CD4-positive, alpha-beta memory T cell (primary cell): ENCODE measurements at regions not wholly inside any gene's neighbourhood (a gene's known extent, or its start where the extent isn't known, plus 50 kb on each side); places are given as distances from the start of the nearest gene placed in this dataset.

ENCODE experiments used
- CTCF ChIA-PET: fragments of 350-600 bp; sonication (Branson Sonifier 250); formaldehyde crosslinking; loops from one replicate; lab custom pipeline; 2021; ENCODE audit warnings: inconsistent platforms; ENCODE audit not compliant: partially characterized antibody; lab: Charles Lee
- POLR2A ChIA-PET: fragments of 350-600 bp; sonication (Branson Sonifier 250); formaldehyde crosslinking; loops from one replicate; lab custom pipeline; 2021; ENCODE audit not compliant: partially characterized antibody; lab: Charles Lee
- DNase-seq, 5 donors: peaks; one replicate each; pipeline versions ENCODE4 v3.0.0 to v3.0.0-alpha.2; 2020 to 2022; ENCODE audit warnings: mixed read lengths in 1 of 5
- H3K27ac ChIP-seq: one replicate; pipeline ENCODE4 v1.7.0; 2013; ENCODE audit warnings: low read depth, low read length
- H3K27me3 ChIP-seq: 2 replicates; pipeline ENCODE4 v1.7.0; 2013; ENCODE audit warnings: mild to moderate bottlenecking, low read length, moderate library complexity; ENCODE audit not compliant: insufficient read depth
- H3K36me3 ChIP-seq: 2 replicates; pipeline ENCODE4 v1.7.0; 2013; ENCODE audit warnings: mild to moderate bottlenecking, low read length, moderate library complexity; ENCODE audit not compliant: insufficient read depth
- H3K4me1 ChIP-seq: 2 replicates; pipeline ENCODE4 v1.7.0; 2013; ENCODE audit warnings: mild to moderate bottlenecking, low read length, moderate library complexity; ENCODE audit not compliant: insufficient read depth
- H3K4me3 ChIP-seq, 2 donors: one replicate each; pipeline ENCODE4 v1.7.0; 2013; ENCODE audit warnings: low read length in 2 of 2, mild to moderate bottlenecking in 1 of 2
- H3K9me3 ChIP-seq, 2 donors: one replicate each; pipeline ENCODE4 v1.7.0; 2013; ENCODE audit warnings: low read length in 2 of 2, control low read depth in 1 of 2; ENCODE audit not compliant: control insufficient read depth in 1 of 2
- H3K27ac Mint-ChIP-seq, 7 donors: one replicate each; pipeline ENCODE4 v1.8.0; 2020 to 2021; ENCODE audit warnings: mixed read lengths in 7 of 7, mild to moderate bottlenecking in 6 of 7, inconsistent platforms in 3 of 7, moderate library complexity in 3 of 7
- H3K27me3 Mint-ChIP-seq, 2 donors: one replicate each; pipeline ENCODE4 v1.8.0; 2020 to 2021; ENCODE audit warnings: mixed read lengths in 2 of 2
- H3K36me3 Mint-ChIP-seq, 2 donors: one replicate each; pipeline ENCODE4 v1.8.0; 2020 to 2021; ENCODE audit warnings: mixed read lengths in 2 of 2, inconsistent platforms in 1 of 2, mild to moderate bottlenecking in 1 of 2
- H3K4me1 Mint-ChIP-seq, 4 donors: one replicate each; pipeline ENCODE4 v1.8.0; 2020 to 2021; ENCODE audit warnings: mixed read lengths in 4 of 4, mild to moderate bottlenecking in 1 of 4
- H3K4me3 Mint-ChIP-seq, 8 donors: one replicate each; pipeline ENCODE4 v1.8.0; 2020 to 2021; ENCODE audit warnings: mixed read lengths in 8 of 8, mild to moderate bottlenecking in 7 of 8, moderate library complexity in 6 of 8, inconsistent platforms in 3 of 8
- H3K9me3 Mint-ChIP-seq, 8 donors: one replicate each; pipeline ENCODE4 v1.8.0; 2020 to 2021; ENCODE audit warnings: mixed read lengths in 8 of 8, mild to moderate bottlenecking in 5 of 8, inconsistent platforms in 3 of 8, moderate library complexity in 1 of 8
- intact Hi-C: fragments of 100-400 bp; cut with micrococcal nuclease; formaldehyde crosslinking; loops from one replicate; pipeline ENCODE4 v1.15.1; 2023

GRCh38 chr11:116421529-116422185 is 351.1 kb downstream of the BUD13 start:
- Mint-ChIP-seq H3K4me3 (no peak overlapping the region), H3K36me3 (no peaks in the 10 kb centered on the region), H3K9me3 (no peaks in the 10 kb centered on the region), H3K4me1 (no peaks in the 10 kb centered on the region), H3K27me3 (peaks cover 12 to 16% of the 10 kb centered on the region in 2 donors), H3K27ac (no peak overlapping the region)
- intact Hi-C loops: no loop called here
- no peak for DNase-seq
- Histone ChIP-seq H3K27me3 (no peaks in the 10 kb centered on the region), H3K36me3 (no peaks in the 10 kb centered on the region), H3K4me3 (no peak overlapping the region), H3K27ac (no peak overlapping the region), H3K9me3 (no peaks in the 10 kb centered on the region), H3K4me1 (no peaks in the 10 kb centered on the region)
- POLR2A ChIA-PET: no interaction called here
- CTCF ChIA-PET: no interaction called here

DNA sequence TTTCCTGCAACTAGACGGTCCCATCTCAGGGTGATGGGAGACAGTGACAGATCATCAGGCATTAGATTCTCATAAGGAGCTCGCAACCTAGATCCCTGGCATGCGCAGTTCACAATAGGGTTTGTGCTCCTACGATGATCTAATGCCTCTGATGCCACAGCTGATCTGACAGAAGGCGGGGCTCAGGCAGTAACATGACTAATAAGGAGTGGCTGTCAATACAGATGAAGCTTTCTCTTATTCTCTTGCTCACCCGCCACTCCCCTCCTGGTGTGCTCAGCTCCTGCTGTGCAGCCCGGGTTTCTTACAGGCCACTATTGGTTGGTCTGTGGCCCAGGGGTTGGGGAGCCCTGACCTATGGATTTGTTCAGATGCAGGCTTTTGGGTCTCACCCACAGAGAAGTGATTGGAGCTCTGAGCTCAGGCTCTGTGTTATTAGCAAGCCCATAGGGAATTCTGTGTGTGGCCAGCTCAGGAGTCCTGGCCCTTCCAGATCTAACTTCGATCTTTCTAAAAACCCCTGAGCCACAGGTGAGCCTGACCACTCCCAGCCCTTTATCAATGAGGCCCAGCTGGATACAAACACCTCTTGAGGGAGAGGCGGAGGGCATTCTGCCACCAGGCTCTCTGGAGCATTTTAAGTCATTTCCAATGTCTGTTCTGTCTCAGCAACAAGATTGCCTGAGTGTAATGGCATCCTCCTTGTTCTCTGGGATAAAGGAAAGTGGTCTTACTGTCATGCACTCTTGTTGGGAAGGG is 351.8 kb downstream of the BUD13 start:
- DNase-seq: no peak
- Mint-ChIP-seq H3K27me3 (peaks cover 12 to 13% of the 10 kb centered on the region in 2 donors), H3K27ac (no peak overlapping the region), H3K4me1 (no peaks in the 10 kb centered on the region), H3K36me3 (no peaks in the 10 kb centered on the region), H3K4me3 (no peak overlapping the region), H3K9me3 (no peaks in the 10 kb centered on the region)
- Histone ChIP-seq H3K27me3 (no peaks in the 10 kb centered on the region), H3K36me3 (no peaks in the 10 kb centered on the region), H3K4me3 (no peak overlapping the region), H3K9me3 (no peaks in the 10 kb centered on the region), H3K27ac (no peak overlapping the region), H3K4me1 (no peaks in the 10 kb centered on the region)
- intact Hi-C loops: no loop called here
- ChIA-PET CTCF (no interaction called here), POLR2A (no interaction called here)

DNA sequence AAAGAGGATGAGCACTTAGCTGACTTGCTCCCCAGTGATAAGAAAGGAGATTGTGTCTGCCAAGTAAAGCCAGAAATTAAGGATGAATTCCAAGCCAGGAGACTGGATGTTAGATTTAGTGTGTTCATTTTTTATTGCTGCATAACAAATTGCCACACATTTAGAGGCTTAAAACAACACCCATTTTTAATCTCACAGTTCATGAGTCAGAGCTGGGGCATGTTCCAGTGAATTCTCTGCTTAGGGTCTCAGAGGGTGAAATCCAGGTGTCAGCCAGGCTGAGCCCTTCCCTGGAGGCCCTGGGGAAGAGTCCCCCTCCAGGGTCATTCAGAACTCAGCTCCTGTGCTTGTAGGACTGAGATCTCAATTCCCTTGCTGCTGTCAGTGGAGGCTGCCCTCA is 352.8 kb downstream of the BUD13 start:
- intact Hi-C loops: no loop called here
- Mint-ChIP-seq H3K4me1 (no peaks in the 10 kb centered on the region), H3K9me3 (no peaks in the 10 kb centered on the region), H3K27me3 (peaks cover 11 to 13% of the 10 kb centered on the region in 2 donors), H3K36me3 (no peaks in the 10 kb centered on the region), H3K4me3 (no peak overlapping the region), H3K27ac (no peak overlapping the region)
- no peaks in the 10 kb centered on the region for H3K4me1 ChIP-seq
- no peaks in the 10 kb centered on the region for H3K9me3 ChIP-seq
- no peak overlapping the region for H3K4me3 ChIP-seq
- CTCF ChIA-PET: no interaction called here
- no peaks in the 10 kb centered on the region for H3K36me3 ChIP-seq
- no peak overlapping the region for H3K27ac ChIP-seq
- no peaks in the 10 kb centered on the region for H3K27me3 ChIP-seq
- no peak for DNase-seq
- POLR2A ChIA-PET: no interaction called here

DNA sequence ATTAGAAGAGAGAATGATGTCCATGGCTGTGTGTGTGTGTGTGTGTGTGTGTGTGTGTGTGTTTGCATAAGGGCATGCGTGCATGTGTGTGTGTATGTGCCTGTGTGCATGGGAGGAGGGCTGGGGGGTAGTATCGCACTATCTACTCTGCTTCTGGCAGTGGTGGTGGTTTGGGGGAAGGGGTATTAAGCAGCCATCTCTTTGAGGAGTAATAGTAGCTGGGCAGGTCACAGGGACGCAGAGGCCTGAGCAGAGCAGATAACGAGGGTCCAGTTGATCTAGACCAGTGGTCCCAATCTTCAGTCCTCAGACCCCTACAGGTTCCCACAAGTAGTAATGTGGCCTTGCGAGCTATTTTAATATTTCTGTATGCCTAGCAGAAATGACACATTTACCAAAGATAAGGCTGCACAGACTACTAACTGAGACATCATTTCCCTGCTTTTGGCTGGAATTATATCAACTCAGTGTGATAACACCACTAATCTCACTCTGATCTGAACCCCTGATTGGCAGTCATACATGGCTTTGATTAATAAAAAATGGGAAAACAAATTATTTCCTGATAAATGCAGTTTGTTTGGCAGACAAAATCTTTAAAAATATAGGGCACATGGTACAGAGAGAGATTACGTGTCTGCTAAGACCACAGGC is 354.3 kb downstream of the BUD13 start:
- no peaks in the 10 kb centered on the region for H3K4me1 Mint-ChIP-seq
- Histone ChIP-seq H3K4me1 (no peaks in the 10 kb centered on the region), H3K27ac (no peak overlapping the region), H3K27me3 (no peaks in the 10 kb centered on the region), H3K9me3 (no peaks in the 10 kb centered on the region), H3K36me3 (no peaks in the 10 kb centered on the region), H3K4me3 (no peak overlapping the region)
- no peak for DNase-seq
- H3K36me3 Mint-ChIP-seq: no peaks in the 10 kb centered on the region
- intact Hi-C loops: no loop called here
- H3K4me3 Mint-ChIP-seq: no peak overlapping the region
- ChIA-PET CTCF (no interaction called here), POLR2A (no interaction called here)
- no peaks in the 10 kb centered on the region for H3K9me3 Mint-ChIP-seq
- no peak overlapping the region for H3K27ac Mint-ChIP-seq
- H3K27me3 Mint-ChIP-seq: peaks cover 11 to 18% of the 10 kb centered on the region in 2 donors

- Histone ChIP-seq H3K27ac (no peak overlapping the region), H3K9me3 (no peaks in the 10 kb centered on the region), H3K4me3 (no peak overlapping the region), H3K36me3 (no peaks in the 10 kb centered on the region), H3K27me3 (no peaks in the 10 kb centered on the region), H3K4me1 (no peaks in the 10 kb centered on the region)
- Mint-ChIP-seq H3K4me1 (no peaks in the 10 kb centered on the region), H3K27ac (no peak overlapping the region), H3K9me3 (peaks cover 0 to 3% (median 0%) of the 10 kb centered on the region in 8 donors), H3K27me3 (peaks cover 11 to 18% of the 10 kb centered on the region in 2 donors), H3K4me3 (no peak overlapping the region), H3K36me3 (no peaks in the 10 kb centered on the region)
- intact Hi-C loops: no loop called here
- no peak for DNase-seq
- POLR2A ChIA-PET: no interaction called here
- CTCF ChIA-PET: no interaction called here
These were observed 355.9 kb downstream of the BUD13 start for GRCh38 chr11:116416852-116417251.

- Histone ChIP-seq H3K27ac (no peak overlapping the region), H3K4me3 (no peak overlapping the region), H3K9me3 (no peaks in the 10 kb centered on the region), H3K4me1 (no peaks in the 10 kb centered on the region), H3K27me3 (no peaks in the 10 kb centered on the region), H3K36me3 (no peaks in the 10 kb centered on the region)
- Mint-ChIP-seq H3K4me3 (no peak overlapping the region), H3K27me3 (peaks cover 8 to 17% of the 10 kb centered on the region in 2 donors), H3K36me3 (no peaks in the 10 kb centered on the region), H3K27ac (no peak overlapping the region), H3K4me1 (no peaks in the 10 kb centered on the region), H3K9me3 (peaks cover 0 to 3% (median 0%) of the 10 kb centered on the region in 8 donors)
- intact Hi-C loops: no loop called here
- DNase-seq: no peak
- POLR2A ChIA-PET: no interaction called here
- CTCF ChIA-PET: no interaction called here
These were observed 357.7 kb downstream of the BUD13 start for GRCh38 chr11:116415095-116415494.

DNA sequence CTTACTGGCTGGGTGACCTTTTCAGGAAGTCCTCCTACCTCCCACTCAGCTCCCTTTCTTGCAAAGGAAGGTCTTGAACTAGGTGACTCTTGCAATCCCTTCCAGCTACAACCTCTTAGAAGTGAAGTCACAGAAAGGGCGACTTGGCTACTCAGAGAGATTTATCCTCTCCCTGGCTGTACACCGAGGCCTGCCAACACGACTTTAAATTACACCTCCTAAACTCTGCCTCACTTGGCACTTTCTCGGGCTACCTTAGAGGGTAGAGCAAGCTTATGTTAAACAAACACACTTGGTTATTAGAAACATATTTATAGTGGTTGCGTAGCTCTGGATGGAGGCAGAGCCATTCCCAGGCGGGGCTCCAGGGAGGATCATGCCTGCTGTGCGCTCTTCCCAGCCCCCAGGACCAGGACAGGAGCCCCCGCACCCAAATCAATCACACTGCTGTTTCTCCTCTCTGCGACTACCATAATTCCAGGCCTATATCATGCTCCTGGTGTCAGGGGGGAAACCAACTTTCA is 358.4 kb downstream of the BUD13 start:
- Histone ChIP-seq H3K9me3 (no peaks in the 10 kb centered on the region), H3K4me3 (no peak overlapping the region), H3K27me3 (no peaks in the 10 kb centered on the region), H3K36me3 (no peaks in the 10 kb centered on the region), H3K27ac (no peak overlapping the region), H3K4me1 (no peaks in the 10 kb centered on the region)
- H3K27me3 Mint-ChIP-seq: peaks cover 8 to 12% of the 10 kb centered on the region in 2 donors
- no peaks in the 10 kb centered on the region for H3K4me1 Mint-ChIP-seq
- no peaks in the 10 kb centered on the region for H3K36me3 Mint-ChIP-seq
- POLR2A ChIA-PET: no interaction called here
- intact Hi-C loops: no loop called here
- no peak overlapping the region for H3K27ac Mint-ChIP-seq
- no peak for DNase-seq
- H3K4me3 Mint-ChIP-seq: no peak overlapping the region
- H3K9me3 Mint-ChIP-seq: peaks cover 0 to 3% (median 0%) of the 10 kb centered on the region in 8 donors
- CTCF ChIA-PET: no interaction called here
